SIG-M5 treated with dmso at 0.1 percent for 504 hours (cell line): ENCODE measurements at regions not wholly inside any gene's neighbourhood (a gene's known extent, or its start where the extent isn't known, plus 50 kb on each side); places are given as distances from the start of the nearest gene placed in this dataset.

ENCODE experiments used
- DNase-seq: peaks from one replicate; lab custom pipeline; 2025; ENCODE audit not compliant: unreplicated experiment; lab: John Stamatoyannopoulos, UW

- no peak for DNase-seq
Observed at GRCh38 chr2:2523461-2524347, 192.6 kb upstream of the MYT1L start.

DNA sequence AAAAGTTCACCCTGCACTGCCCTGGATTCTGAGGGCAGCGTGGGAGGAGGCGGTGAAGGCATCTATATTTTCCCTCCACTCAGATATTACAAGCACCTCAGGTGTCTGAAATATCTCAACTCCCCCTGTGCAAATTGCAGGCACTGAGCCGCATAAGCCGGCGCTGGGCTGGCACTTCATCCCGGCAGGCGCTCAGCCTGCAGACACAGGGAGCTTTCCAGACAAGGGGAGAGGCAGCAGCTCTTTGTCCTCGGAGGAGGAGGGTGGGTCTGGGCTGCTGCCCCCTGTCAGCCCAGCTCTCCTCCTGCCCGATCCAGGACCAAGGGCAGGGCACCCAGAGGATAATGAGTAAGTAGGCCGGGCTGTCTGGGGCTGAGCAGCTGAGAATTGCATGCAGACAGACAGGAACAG is 189.3 kb upstream of the MYT1L start:
- DNase-seq: no peak

- DNase-seq: no peak
Observed at GRCh38 chr2:2519381-2519780, 188.3 kb upstream of the MYT1L start.

DNA sequence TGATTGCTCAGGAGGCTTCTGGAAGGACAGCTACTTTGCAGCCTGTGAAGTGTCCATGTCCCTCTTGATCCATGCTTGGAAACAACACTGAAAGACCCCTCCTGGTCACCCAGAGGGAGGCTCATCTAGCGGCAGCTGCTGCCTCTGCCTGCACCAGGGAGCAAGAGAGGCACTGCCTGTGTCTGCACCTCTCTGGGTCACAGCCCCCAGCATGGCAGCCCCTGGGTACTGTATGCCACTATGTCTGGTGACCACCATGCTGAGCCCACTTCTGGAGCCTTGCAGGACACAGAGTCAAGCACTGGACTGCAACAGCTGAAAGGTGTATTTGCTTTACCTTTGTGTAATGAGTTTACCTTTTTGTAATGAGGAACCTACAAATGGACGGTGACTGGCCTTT is 186.3 kb upstream of the MYT1L start:
- no peak for DNase-seq

DNA sequence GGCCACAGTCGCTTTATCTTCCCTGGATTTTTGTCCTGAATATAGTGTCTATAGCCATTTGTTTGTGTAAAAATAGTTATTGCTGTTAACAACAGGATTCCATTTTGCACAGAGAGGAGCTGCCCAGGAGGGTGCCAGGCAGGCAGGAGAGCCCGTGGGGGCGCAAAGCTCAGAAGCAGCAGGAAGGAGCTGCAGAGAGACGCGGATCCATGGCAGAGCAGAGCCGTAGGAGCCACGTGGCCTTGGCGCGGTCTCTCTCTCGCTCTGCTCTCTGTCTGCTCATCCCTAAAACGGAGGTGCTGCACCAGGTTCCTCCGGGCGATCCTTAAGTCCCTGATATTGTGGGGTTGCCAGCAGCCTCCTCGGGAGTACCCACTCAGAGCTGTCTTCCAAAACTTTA is 185.3 kb upstream of the MYT1L start:
- no peak for DNase-seq

DNA sequence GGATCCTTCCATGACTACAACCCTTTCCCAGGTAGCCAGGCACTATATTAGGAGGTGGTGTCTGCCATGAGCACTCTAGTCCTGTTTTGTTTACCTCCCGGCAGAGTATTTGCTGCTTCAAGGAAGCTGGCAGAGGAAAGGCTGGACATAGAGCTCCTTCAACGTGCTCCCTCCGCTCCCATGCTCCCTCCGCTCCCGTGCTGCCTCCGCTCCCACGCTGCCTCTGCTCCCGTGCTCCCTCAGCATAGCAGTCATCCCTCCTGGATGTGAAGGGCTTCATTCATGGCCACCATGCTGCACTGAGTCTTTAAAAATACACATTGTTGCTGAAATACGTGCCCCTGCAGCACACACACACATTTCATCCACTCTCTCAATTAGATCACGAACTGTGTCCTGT is 181.9 kb upstream of the MYT1L start:
- no peak for DNase-seq

DNA sequence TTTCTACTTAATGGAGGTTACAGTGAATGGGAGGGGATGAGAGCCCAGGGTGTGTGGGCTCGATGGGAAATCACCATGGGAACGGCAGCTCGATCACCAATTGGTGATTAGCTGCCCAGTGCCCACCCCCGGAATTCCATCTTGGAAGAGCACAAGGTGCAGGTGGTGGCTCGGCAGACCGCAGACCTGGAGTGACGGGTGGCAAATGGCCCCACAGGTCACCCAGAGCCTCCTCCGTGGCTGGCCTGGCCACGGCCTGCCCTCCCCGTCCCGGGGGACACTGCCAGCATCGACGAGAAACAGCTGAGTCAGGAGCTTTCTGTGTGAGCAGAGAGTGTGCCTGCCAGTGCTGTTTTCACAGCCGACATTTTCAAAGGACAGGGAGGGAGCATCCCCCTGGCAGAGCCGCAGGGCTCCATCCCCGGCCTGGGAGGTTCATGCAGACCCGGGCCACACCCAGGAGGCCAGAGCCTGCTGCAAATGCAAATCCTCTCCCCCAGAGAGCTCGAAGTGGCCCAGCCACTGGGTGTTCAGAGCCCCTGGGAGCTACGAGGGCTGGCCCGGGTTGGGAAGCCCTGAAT is 176.4 kb upstream of the MYT1L start:
- no peak for DNase-seq

DNA sequence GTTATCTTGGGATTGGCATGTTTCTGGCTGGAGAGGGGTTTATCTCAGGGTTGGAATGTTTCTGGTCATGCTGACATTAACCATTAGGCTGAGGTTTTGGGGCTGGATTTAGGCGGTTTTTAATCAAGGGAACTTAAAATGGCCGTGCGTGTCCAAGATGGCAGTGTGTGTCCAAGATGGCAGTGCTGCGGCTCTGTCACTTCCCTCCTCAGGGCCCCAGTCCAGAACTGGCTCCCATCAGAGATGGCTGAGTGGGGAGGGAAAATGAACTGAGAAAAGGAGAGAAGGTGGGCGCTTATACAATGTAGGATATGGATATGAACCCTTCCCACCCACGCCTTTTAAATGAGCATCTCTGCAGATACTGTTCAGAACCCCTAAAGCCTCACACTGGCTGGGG is 175.5 kb upstream of the MYT1L start:
- DNase-seq: no peak

GRCh38 chr2:2505604-2506003 is 174.5 kb upstream of the MYT1L start:
- DNase-seq: no peak

GRCh38 chr2:2503864-2504418 is 172.9 kb upstream of the MYT1L start:
- no peak for DNase-seq

- no peak for DNase-seq
Observed at GRCh38 chr2:2502201-2502549, 171.1 kb upstream of the MYT1L start.

DNA sequence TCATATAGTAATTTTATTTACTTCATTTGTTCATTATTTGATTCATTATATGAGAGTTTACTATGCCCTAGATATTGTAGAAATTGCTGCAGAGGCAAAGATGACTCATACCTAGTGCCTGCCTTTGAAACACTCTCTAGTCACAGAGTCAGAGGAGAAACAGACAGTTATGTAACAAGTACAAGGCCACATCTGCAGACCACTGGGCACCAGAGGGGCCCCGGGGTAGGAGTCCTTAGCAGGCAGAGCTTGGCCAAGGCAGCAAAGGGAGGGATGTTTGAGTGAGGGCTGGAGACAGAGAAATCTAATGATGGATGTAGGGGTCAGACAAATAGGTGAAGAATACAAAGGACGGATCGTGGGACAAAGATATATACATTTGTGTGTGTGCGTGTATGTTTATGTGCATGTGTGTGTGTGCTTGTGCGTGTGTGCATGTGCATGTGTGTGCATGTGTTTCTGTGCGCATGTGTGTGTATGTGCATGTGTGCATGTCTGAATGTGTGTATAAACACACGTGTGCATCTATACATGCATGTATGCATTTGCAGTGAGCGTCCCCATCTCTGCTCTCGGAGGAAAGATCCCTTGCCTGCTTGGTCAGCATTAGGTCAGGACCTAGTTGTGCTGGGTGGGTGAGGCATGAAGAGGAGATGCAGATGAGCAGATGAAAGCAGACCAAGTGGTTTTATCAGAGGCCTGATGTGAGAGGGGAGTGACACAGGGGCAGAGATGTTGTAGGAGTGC is 170.6 kb upstream of the MYT1L start:
- DNase-seq: no peak

- DNase-seq: no peak
Observed at GRCh38 chr2:2495606-2496005, 164.5 kb upstream of the MYT1L start.

DNA sequence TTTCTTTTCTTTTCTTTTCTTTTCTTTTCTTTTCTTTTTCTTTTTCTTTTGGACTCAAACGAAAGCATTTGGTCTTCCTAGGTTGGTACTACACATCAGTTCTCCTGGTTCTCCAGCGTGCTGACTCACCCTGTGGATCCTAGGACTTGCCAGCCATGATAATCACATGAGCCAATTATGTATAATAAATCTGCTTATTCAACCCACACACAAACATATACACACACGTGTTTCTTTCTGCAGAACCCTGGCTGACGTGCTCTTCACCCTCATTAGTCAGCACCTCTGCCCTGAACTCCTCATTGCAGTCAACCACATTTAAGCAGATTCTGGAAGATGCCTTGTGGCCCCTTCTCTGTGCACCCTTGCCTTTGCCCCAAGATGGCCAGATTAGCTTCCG is 162.4 kb upstream of the MYT1L start:
- no peak for DNase-seq

DNA sequence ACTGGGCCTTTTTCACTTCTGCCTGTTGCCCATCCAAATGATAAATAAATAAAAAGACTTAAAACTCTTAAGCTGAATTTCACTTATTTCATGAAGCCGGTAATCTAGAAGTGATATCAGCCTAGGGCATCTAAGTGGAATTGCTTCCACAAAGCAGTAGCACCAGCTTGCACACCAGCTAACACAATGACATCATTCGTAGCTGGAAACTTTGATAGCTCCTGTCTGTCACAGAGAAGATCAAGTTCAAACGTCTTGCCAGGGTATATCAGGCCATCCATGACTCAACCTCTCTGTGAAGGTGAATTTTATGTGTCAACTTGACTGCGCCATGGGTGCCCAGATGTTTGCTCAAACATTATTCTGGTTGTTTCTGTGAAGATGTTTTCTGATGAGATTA is 161.7 kb upstream of the MYT1L start:
- DNase-seq: no peak

DNA sequence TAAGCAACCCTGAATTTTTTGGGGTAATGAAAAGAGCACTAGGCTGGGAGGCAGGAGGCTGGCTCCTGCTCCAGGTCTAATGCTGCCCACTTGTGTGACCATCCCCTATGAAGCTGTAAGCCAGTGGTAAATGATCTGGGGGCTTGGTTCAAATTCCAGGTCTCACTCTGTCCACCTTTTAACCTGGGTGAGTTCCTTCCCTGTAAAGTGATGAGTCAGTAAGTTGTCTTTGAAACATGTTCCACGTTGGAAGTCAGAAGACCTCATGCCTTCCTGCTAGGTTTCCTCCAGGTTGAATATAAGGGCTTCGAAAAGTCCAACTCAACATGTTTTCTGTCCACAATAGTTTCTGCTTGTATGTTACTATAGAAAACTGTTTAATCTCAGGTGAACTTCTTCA is 160.9 kb upstream of the MYT1L start:
- no peak for DNase-seq

GRCh38 chr2:2484301-2484700 is 153.2 kb upstream of the MYT1L start:
- no peak for DNase-seq

DNA sequence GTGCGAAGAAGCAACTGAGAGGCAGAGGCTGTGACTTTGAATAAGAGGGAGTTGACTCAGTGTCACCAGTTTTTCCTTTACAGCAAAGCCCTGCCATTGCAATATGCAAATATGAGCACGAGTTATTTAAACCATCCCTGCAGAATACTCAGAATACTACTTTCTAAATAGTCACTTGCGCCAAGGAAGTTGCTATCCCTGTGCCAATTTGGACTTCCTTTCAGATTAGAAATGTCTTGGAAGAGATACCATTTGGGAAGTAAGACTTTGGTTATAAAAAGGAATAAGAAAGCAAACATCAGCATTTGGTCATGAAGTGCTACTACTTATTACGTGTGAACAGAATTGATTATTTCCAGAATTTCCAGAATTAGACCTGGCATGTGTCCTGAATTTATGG is 151.8 kb upstream of the MYT1L start:
- no peak for DNase-seq

DNA sequence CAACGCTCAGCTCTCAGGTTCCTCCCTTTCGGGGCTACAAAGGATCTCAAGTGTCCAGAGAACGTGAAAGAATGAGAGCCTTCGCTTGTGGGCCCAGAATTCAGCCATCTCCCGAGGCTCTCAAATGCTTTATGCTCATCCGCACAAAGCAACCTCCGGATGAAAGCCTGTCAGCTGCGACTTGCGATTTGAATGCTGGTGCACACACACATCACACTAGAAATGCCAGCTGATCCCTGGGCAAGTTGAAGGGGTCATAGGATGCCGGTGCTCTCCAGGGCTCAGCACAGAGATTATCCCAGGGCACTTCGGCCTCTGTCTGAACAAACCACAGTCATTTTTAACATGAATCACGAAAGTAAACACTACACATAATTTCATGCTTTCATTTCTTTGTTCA is 141.8 kb upstream of the MYT1L start:
- no peak for DNase-seq

DNA sequence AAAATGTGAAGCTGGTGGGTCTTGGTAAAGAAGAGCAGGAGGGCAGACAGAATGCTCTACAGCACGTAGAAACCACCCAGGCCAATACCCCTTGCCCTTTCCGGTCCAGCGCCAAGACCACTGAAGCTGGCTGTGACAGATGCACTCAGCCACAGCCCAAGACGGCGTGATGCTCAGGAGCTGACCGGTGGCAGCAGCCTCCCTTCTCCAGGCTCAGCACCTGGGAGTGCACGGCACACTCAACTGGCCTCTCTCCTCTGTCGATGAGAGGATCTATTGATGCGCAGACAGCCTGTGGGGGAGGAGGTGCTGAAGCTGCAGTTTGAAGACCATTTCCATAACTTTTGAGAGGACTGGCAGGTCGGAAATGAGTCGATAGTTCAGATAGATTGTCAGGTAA is 141.0 kb upstream of the MYT1L start:
- no peak for DNase-seq

GRCh38 chr2:2466534-2466933 is 135.5 kb upstream of the MYT1L start:
- peak; percentile 22 for DNase-seq

DNA sequence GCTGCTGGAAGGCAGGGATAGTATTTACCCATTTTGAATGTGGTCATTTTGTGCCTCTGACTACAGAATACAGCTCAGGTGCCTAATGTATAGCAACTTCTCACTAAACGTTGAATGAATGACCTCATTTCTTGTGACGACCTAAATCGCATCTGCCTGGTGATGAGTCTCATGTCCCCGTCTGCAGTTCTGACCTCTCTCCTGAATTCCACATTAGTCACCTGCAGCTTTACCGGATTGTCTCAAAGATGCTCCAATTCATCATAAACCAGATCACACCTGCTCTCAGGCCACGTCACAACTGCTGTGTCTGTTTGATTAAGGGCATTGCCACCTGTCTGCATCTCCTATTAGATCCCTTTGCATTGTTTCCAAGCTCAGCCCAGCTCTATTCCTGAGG is 133.6 kb upstream of the MYT1L start:
- DNase-seq: no peak
